GM12865 (cell line): ENCODE measurements at regions not wholly inside any gene's neighbourhood (a gene's known extent, or its start where the extent isn't known, plus 50 kb on each side); places are given as distances from the start of the nearest gene placed in this dataset.

Experiments
- DNase-seq: peaks from one replicate; pipeline ENCODE4 v3.0.0; 2010; ENCODE audit warnings: low read depth
- H3K4me3 ChIP-seq: 2 replicates; pipeline ENCODE4 v1.5.1; 2011; ENCODE audit warnings: mild to moderate bottlenecking, low read depth, low read length, control low read depth
- TF ChIP-seq, protein P1 (sequence below): IDR thresholded peaks from 2 replicates; pipeline ENCODE4 v1.5.1; 2011; ENCODE audit warnings: low read length, control low read depth, low read depth, inconsistent platforms; ENCODE audit not compliant: insufficient read depth; ENCODE audit errors: missing control alignments

DNA sequence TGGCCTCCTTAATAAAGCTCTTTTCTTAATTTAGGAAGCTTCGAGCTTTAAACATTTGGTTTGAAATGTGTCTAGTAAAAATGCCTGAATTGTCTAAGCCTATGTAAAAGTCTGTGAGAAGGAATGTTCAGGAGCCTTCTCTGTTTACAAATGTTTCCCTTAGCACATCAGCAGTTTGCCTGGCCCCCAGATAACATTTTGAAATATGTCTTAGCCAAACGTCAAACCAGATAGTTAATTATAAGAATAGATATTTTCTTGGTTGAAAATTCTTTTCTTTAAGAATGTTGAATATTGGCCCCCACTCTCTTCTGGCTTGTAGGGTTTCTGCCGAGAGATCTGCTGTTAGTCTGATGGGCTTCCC lies 498.6 kb downstream of the CCDC85A start:
- TF ChIP-seq, protein P1, sequence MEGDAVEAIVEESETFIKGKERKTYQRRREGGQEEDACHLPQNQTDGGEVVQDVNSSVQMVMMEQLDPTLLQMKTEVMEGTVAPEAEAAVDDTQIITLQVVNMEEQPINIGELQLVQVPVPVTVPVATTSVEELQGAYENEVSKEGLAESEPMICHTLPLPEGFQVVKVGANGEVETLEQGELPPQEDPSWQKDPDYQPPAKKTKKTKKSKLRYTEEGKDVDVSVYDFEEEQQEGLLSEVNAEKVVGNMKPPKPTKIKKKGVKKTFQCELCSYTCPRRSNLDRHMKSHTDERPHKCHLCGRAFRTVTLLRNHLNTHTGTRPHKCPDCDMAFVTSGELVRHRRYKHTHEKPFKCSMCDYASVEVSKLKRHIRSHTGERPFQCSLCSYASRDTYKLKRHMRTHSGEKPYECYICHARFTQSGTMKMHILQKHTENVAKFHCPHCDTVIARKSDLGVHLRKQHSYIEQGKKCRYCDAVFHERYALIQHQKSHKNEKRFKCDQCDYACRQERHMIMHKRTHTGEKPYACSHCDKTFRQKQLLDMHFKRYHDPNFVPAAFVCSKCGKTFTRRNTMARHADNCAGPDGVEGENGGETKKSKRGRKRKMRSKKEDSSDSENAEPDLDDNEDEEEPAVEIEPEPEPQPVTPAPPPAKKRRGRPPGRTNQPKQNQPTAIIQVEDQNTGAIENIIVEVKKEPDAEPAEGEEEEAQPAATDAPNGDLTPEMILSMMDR, result no peak
- no peak for DNase-seq
- no peak overlapping the region for H3K4me3 ChIP-seq

DNA sequence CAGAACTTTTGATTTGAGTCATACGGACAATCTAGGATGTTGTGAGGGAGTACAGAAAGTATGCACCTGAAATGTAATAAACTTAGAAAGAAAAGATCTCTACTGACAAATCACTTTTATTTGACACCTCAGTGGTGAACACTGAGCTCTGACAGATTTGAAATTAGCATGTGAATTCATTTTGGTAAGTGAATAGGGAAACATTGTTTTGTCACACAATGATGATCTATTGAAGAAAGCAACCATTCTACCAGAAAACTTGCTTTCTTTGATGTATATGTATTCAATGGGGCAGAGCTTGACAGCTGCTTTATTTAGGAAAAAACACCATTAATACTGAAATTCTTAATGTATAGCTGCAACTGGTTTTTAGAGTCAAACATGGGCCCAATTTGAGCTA lies 500.5 kb downstream of the CCDC85A start:
- TF ChIP-seq, protein P1, result no peak
- no peak for DNase-seq
- no peak overlapping the region for H3K4me3 ChIP-seq

DNA sequence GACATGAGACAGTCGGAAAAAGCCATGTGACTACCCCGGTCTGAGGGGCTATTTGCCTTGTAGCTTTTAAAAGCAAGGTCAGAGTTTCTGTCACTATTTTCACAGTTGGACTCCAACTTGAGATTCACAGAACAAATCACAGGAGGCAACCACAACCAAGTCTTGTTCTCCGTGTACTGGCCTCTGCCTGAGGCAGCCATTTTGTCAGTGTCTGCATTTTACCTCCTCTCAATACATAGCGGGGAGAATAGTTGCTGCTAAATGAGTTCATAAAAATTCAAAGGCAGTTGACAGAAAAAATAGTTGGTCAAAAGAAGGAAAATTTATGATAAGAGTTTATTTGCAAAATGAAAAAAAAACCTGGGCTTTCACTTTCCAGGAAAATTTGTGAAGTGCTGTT lies 501.4 kb downstream of the CCDC85A start:
- no peak overlapping the region for H3K4me3 ChIP-seq
- no peak for DNase-seq
- TF ChIP-seq, protein P1, result no peak

DNA sequence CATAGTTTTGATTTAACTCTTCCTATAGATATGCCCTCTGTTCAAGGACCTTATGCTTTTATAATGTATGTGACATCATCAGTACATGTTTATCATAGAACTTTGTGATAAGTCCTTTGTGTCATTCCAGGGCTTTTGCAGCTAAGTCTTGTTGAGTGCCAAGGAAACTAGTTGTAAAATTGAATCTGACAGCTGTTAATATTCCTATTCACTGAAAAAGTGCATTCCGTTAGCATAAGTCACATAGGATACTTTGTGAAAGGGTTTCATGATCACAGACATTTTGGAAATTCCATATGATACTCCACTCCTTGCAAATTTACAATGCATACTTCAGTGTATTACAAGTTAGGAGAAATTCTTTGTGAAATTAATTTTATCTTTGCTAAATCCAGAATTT lies 503.4 kb downstream of the CCDC85A start:
- TF ChIP-seq, protein P1, result no peak
- no peak for DNase-seq
- no peak overlapping the region for H3K4me3 ChIP-seq

DNA sequence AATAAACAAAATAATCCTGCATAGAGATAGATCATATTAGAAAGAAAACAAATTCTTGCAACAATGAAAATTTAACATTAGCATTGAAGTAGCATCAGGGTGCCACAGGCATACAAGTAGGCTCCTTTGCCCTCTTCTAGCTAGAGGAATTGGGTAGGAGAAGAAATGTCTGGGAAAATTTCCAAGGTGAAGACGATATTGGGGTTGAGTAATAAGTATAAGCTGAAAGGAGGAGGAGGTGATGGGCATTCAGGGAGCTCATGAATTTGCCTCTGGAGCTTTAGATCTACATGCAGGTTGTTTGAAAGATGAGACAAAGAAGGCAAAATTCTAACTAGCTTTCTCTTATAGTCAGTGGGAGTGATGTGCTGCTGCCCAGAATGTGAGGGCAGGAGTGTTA lies 504.9 kb downstream of the CCDC85A start:
- TF ChIP-seq, protein P1, result no peak
- no peak for DNase-seq
- no peak overlapping the region for H3K4me3 ChIP-seq

DNA sequence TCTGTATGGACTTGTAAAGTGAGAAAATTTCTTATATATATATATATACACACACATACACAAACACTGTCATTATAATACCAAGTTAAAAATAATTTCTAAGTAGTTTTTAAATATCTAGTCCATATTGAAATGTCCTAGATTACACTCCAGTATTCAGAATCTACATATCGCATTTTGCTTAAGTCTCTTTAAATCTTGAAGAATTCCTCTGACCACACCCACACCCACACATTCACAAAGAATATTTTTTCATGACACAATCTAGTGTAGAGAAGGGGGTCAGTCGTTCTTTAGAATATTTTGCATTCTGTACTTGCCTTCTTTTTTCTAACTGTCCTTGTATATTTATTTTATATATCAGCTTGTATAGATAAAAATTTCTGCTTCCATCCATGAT lies 509.7 kb downstream of the CCDC85A start:
- TF ChIP-seq, protein P1, result no peak
- H3K4me3 ChIP-seq, result no peak overlapping the region
- DNase-seq, result no peak

DNA sequence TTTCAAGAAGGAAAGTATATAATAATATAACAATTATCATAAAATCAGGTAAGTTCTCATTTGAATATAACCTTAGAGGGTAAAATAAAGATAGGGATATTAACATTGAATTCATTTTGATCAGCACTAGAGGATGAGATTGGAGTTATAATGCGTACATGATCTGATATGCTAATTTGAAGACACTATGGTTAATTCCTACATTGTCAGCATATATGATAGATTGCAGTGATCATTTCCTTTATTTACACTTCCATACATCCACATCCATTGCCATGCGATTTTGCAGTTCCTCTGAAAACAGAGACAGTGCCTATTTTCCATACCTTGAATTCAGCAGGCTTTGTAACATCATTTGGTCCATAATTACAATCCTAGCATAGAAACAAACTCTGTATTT lies 519.2 kb downstream of the CCDC85A start:
- DNase-seq, result no peak
- no peak overlapping the region for H3K4me3 ChIP-seq
- TF ChIP-seq, protein P1, result no peak
